GM19372 (cell line): ENCODE measurements at regions not wholly inside any gene's neighbourhood (a gene's known extent, or its start where the extent isn't known, plus 50 kb on each side); places are given as distances from the start of the nearest gene placed in this dataset.

Experiments
- ATAC-seq: cut with Tn5 transposase; IDR thresholded peaks from one replicate; pipeline ENCODE4 v1.9.1; 2021; ENCODE audit warnings: mild to moderate bottlenecking, low read depth, moderate library complexity; ENCODE audit not compliant: unreplicated experiment

DNA sequence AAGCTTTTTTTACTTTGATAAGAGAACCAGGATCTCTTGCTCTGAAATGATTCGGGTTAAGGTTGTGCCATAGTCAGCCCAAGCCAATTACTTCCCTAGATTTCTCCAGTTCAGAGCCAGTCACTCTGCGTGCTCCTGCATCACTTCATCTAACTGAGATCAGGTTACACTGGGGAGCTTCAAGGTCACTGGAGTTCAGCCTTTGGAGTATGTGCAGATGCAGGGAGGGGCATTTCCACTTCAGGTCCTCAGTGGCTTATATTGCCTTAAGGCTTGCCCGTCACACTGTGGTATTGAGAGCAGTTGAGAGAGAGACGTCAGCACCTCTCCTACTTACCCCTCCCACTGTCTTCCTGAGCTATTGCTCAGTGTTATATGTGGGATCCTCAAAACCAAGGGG, 317.8 kb downstream of the EPHA4 start:
- no peak for ATAC-seq

DNA sequence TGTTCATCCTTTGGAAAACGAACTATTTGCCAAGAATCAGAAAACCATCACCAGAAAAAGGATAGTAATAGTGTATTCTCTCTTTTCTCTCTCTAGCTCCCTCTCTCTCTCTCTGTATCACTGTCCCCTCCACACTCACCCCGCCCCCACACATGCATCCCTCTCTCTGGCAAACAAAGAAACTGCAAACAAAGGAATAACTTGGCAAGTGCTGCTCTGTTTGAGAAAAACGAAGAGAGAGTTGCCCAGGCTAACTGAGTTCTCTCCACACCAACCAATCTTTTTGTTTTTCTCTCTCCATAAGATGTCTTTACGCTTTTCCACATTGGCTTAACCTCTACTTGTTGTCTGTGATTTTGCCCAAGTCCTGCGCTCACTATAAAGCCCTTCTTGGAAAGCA, 316.2 kb downstream of the EPHA4 start:
- ATAC-seq: no peak

DNA sequence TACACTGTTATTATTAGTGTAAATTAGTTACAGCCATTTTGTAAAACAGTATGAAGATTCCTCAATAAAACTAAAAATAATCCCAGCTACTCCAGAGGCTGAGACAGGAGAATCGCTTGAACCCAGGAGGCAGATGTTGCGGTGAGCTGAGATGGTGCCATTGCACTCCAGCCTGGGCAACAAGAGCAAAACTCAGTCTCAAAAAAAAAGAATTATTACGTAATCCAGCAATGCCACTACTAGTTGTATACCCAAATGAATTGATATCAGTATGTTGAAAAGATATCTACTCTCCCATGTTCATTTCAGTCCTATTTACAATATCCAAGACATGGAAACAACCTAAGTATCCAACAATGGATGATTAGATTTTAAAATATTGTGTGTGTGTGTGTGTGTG, 313.6 kb downstream of the EPHA4 start:
- no peak for ATAC-seq

DNA sequence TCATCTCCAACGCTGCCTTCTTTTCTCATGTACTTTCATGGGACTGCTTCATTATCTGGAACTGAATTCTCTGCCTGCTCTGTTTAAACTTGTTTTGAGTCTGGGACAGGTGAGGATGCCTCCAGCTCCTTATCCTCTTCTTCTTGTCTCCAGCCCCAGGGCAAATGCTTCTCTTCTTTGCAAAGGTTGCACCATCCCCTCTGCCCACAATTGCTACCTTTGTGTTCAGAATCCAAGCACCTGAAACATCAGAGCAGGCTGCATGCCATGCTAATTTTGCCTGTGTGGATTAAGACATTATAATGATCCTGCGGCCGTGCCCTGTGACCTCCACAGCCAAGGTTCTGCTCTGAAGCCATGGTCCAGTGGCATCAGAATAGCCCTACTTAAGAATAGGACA, 309.5 kb downstream of the EPHA4 start:
- ATAC-seq: no peak

DNA sequence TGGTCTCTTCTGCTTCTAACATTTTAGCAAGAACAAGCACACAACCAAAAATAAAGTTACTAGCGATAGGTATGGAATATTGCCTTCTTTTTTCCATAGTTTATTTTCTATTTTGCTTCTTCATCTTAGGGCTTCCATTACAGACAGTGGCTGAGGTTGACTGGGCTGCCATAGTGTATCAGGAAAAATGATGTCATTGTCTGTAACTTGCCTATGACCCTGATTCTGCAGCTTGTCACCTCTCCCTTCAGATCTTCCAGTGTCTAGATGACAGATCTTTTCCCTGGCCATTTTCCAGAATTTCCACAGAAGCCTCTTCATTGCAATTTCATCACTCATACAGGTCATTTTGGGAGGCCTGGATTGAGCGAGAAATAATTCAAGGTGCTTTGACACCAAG, 308.5 kb downstream of the EPHA4 start:
- no peak for ATAC-seq

DNA sequence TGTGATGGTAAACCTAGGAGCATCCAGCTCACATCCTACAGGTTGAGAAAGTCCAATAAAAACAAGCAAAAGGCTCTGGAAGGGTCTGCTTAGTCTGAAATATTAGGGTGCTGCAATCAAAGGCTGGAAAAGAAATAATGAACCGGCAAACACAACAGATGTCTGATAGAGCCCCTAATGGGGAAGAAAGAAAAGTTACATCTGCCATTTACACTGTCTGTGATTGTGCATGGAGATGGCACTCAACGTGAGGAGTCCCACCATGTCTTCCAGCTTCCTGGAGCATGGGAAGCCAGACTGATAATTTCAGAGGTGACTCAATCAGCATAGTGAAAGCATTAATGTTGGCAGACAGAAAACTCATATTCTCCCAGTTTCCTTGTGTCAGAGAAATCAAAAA, 307.8 kb downstream of the EPHA4 start:
- no peak for ATAC-seq

DNA sequence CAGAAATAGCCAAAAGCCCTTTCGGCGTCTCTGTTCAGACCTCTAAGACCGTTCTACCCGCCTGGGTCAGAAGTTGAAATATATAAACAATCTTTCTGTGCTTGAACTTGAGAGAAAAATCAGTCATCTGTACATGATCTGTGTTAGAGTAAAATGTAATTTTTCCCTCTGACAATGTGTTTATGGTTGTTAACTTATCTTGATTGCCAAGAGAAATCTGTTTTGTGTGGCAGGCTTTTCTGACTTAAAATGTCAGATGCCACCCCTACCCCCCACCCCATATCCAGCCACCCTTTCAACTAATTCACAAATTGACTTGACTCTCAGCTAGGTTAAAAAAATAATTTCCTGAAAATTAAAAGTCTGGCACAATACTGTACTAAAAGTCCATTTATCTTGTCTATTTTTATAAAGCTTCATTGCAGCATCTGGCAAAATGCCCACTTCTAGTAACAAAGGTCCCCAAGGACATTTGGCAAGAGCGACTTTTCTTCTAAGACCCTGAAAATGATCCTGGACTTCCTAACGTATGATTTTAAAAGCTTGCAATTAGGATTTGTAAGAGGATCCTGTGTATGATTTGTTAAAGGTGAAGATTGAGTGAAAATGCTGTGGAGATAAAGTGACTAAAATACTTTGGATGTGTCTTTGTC, 304.2 kb downstream of the EPHA4 start:
- ATAC-seq: no peak

DNA sequence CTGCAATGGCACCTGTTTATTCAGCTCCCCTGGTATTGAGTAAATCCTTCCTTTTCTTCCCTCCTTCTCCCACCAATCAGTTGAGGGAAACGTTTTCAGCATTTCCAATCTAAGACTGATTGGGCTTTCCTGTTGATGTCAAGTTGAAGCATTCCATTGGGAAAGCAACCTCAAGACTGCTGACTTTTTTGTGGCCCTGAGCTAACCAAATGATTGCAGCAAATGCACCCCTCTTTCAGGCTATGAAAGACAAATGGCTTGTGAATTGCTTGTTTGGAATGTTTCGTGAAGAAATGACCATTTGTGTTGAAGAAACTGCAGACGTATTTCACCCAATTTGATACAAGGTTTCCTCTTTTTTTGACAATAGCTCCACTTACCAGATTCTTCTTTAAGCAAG, 303.5 kb downstream of the EPHA4 start:
- ATAC-seq: no peak

DNA sequence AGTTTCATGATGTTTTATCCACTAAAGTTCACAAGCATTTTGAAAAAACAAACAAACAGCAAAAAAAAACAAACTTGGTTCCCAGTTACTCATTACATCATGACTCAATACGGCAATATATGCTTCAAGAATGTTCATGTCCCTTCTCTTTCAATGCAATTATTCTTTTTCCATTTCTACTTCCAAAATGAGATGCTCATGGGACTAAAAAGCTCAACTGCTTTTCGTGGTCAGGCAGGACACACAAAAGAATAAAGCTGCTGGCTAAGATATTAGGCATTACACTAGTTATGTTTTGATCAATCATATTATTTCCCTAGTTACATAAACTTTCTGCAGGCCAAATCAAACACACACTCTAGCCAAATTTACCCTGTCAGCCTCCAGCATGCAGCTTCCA, 301.3 kb downstream of the EPHA4 start:
- no peak for ATAC-seq

DNA sequence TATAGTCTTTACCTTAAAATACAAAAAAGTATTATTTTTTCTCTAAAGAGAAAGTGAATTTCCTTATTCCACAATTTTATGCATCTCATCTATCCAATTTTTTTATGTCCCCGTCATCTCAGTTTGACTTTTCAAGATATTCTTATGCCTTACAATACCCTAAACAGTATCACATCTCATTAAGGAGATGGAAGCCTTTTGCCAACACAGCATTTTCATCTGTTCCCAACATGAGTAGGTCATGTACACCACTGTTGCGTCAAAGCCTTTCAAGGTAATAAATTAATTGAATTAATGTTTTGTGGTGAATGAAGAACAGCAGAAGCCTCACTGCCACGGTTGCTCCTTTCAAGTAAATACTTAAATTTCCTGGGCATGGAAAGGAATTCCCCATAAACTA, 299.4 kb downstream of the EPHA4 start:
- no peak for ATAC-seq

DNA sequence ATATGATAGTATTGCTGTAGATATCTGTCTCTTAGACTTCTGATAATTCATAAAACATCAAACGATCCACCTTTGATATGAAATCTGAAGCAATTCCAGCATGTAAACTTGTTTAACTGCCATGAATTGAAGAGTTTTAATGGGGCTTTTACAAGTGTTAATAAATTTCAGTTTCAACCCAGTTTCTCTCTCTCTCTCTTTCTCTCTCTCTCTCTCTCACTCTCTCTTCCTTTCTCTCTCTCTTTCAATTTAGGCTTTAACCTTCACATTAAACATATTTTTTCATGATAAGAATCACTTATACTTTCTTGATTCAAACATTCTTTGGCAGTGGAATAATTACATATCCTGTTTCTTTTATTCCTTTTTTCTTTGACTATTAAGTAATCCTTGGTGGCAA, 296.1 kb downstream of the EPHA4 start:
- no peak for ATAC-seq

DNA sequence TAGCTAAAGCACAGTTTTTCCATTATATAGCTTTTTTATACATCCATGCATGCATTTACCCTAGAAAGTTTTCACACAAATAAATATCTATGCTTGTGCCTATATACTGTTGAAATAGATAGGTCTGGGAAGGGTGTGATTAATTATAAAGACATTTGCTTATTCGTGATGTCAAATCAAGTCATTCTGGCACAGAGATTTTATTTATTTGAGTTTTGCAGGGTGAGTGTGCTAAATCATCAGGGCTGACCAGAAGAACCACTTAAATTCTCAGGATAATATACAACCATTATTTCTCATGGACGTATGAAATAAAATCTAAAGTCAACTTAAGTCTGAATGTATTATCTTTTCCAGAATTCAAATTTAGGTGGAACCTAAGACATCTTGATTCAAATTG, 295.5 kb downstream of the EPHA4 start:
- ATAC-seq: no peak

DNA sequence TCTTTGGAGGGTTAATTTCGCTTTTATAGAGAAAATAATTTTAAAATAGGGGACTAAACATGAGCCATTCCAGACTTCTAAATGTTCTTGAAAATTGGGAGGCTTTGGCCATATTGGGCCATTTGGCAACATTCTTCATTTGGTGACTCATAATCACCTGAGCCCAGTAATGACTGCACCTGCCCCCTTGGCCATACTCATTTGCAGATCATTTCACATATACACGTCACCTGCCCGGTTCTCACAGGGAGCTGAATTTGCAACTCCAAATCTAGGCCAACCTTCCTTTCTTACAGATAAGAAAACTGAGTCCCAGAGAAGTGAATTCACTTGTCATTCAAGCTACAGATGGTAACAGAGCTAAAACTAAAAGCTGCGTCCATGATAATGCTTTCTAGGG, 289.7 kb downstream of the EPHA4 start:
- ATAC-seq: no peak

DNA sequence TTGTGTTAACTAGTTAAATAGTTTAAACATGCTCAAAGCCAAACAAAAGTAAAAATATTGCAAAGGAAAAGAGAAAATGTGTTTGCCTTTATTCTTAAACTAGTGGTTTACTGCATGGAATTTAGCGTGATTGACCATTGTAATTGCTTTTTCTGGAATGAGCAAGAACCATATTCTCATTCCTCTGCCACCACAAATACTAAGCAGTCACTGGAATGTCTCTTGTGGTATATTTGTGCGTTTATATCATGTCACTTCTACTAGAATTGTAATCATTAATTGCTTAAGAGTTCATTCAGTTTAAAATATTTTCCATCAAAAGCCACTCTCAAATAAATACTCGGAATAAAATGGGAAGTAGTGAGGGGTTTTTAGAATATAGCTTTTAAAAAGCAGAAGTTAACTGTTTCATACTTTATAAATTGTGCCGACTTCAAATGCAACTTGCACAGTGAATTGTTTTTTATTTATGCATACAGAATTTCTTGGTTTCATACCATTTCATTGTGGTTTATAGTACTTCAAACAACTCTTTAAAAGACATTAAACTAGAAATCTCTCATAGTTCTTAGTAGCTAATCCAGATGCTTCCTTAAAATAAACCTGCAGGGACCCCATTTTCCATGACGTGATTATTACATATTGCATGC, 288.1 kb downstream of the EPHA4 start:
- no peak for ATAC-seq

DNA sequence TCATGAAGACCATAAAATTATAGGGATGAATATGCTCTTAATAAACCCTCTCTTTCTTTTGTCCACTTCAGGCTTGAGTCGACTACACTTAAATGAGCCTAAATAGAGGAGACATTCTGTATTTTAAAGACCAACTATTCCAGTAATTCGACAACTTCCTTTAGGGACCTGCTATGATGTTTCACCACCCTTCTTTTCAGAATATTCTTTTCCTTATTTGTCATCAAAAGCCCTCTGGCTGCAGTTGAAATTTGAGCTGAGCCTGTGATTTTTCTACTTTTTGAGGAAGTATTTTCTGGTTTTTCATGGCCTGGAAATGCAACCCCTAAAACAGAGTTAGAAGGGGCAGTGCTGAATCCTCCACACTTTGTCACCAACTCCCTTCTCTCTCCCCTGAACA, 287.0 kb downstream of the EPHA4 start:
- ATAC-seq: no peak

DNA sequence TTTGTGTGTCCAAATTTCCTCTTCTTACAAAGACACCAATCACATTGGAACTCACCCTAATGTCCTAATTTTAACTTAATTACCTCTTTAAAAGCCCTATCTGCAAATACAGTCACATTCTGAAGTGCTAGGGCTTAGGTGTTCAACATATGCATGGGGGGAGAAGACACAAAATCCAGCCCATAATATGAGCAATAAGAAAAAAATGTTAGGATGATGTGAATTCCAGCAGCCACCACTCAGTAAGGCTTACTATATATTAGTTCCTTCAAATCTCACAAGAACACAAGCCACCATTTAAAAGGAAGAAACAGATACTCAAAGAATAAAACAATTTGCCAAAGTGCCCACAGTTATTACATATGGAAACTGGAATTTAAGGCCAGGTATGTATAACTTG, 285.7 kb downstream of the EPHA4 start:
- ATAC-seq: no peak

DNA sequence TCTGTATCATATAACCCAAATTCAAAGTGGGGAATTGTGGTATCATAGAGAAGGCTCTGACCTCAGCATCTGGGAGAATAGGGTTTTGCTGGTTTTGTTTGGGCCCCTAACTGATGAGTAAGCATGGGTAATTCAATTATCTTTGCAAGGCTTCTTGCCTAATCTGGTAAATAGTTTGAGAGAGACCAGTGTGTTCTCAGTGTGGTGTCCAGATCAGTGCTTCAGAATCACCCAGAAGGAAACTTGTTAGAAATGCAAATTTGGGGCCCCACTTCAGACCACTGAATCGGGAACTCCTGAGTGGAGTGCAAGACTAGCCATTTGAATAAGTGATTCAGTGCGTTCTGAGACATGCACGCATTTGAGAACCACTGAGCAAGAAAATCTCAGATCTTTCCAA, 282.7 kb downstream of the EPHA4 start:
- no peak for ATAC-seq

DNA sequence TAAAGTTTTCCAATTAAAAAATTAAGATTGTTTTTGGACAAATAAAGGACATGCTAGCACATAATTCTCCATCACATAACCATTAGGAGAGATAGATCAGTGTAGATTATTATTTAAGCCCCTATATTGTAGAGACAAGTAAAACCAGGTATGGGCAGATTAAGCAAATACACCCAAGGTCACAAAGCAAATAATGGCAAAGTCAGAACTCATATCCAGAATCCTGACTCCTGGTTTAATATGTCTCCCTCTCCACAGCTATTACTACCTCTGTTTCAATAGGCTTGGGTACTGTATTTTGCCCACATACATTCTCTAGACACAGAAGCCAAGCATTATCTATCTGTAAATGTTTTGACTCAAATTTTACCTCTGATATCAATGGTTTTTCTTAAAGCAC, 282.3 kb downstream of the EPHA4 start:
- ATAC-seq: no peak

DNA sequence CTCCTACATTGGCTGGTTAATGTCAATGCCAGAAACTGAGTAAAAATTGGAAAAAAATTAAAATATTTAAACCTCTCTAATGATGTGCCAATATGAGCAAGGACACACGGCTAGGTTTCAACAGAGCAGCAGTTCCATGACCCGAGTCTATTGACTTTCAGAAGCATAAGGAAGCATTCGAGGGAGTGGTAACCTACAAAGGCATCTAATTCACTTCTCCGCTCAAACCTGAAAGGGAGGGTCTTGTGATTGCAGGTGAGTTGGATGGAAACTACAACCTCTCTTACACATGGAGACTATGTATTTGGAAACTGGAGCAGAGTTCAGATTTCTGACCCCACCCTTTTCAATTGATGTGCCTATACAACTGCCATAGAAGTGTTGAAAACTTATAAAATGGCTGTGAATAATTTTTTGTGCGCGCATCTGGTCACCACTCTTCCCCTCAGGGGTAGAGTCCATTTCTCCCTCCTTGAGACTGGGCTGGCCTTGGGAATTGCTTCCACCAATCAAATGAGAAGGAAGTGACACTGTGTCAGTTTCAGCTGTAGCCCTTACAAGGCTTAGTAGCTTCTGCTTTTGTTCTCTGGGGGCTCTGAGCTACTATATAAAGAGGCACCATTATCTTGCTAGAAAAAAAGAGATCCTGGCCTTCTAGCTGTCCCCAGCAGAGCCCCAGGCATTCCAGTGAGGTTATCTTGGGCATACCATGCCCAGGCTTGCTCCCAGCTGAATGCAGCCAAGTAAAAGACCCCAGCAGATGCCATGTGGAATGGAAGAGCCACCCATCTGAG, 278.0 kb downstream of the EPHA4 start:
- no peak for ATAC-seq

DNA sequence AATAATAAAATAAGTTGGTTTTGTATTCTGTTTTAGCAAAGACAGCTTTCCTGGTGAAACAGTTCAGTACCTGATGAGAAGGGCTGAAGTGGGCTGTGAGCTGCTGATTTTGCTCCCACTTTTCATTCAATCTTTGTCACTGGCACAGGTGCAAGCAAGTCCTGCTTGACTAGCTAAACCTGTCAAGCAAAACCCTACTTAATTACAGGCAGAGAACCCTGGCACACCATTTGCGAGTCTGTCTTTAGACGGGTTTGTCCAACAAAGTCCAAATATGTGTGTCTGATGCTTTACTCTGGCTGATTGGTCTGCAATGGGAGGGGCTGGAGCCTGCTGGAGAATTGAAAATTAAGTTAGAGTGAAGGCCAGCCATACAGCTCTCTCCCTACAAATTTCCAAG, 267.2 kb downstream of the EPHA4 start:
- ATAC-seq: no peak

DNA sequence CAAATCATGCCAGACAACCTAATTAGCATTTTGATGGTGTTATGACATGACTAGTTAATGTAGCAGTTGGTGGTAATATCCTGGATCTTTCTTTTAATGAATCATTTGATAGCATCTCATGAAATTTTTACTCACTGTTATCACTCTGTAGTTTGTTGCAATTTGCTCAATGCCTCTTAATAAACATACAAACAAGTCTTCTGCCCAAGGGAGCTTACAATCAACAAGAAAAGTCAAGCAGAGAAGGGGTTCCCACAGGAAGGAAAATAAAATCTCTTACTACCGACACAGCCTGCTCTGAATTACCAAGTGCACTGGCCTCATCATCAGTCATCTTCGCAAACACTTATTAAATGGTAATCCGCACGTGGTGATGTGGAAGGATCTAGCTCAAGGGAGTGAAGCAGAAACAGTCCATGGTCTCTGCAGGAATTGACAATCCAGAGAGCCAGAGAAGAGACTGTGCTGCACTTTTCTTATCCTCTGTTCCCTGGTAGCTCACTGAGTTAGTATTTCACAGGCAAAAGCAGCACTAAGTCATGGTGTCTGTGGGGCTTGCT, 263.5 kb downstream of the EPHA4 start:
- no peak for ATAC-seq
